Stimulated activated naive CD8-positive, alpha-beta T cell treated with anti-CD3 and anti-CD28 coated beads, Interleukin-15, Interleukin-2, amounts not matched to agents 100 ng/mL and 50 ng/mL, for 24 hours (primary cell): ENCODE measurements at regions not wholly inside any gene's neighbourhood (a gene's known extent, or its start where the extent isn't known, plus 50 kb on each side); places are given as distances from the start of the nearest gene placed in this dataset.

ENCODE experiments used
- H3K27ac Mint-ChIP-seq: one replicate; pipeline ENCODE4 v1.8.0; 2021; ENCODE audit warnings: mild to moderate bottlenecking, mixed read lengths
- H3K27me3 Mint-ChIP-seq: one replicate; pipeline ENCODE4 v1.8.0; 2021; ENCODE audit warnings: mixed read lengths
- H3K36me3 Mint-ChIP-seq: one replicate; pipeline ENCODE4 v1.8.0; 2021; ENCODE audit warnings: low read depth, mixed read lengths
- H3K4me1 Mint-ChIP-seq: one replicate; pipeline ENCODE4 v1.8.0; 2021; ENCODE audit warnings: low read depth, mixed read lengths
- H3K4me3 Mint-ChIP-seq: one replicate; pipeline ENCODE4 v1.8.0; 2021; ENCODE audit warnings: mild to moderate bottlenecking, mixed read lengths
- H3K9me3 Mint-ChIP-seq: one replicate; pipeline ENCODE4 v1.8.0; 2021; ENCODE audit warnings: mixed read lengths

DNA sequence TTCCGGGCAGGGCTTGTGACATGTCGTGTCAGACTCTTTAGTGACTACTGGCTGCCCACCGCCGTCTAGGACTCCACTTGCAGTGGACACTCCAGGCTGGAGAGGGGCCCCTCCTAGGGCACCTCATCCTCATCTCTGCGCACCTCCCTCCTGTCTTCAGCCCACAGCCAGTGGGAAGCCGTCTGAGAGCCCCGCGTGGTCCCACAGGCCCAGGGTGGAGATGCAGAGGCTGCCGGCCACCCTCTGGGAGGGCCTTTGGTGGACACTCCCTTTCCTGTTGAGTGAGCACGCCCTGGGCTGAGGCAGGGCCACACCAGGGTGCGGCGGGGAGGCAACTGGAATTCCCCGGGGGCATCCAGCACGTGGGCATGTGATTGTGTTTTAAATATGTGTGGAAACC is 80.5 kb downstream of the IRX2 start:
- H3K4me3 Mint-ChIP-seq = no peak overlapping the region
- no peaks in the 10 kb centered on the region for H3K27me3 Mint-ChIP-seq
- H3K36me3 Mint-ChIP-seq = no peaks in the 10 kb centered on the region

GRCh38 chr5:2669913-2670312 is 81.6 kb downstream of the IRX2 start:
- no peaks in the 10 kb centered on the region for H3K4me1 Mint-ChIP-seq
- no peak overlapping the region for H3K4me3 Mint-ChIP-seq
- peaks cover 3% of the 10 kb centered on the region for H3K9me3 Mint-ChIP-seq
- no peaks in the 10 kb centered on the region for H3K27me3 Mint-ChIP-seq
- H3K36me3 Mint-ChIP-seq = no peaks in the 10 kb centered on the region
- no peak overlapping the region for H3K27ac Mint-ChIP-seq

More for the DNA sequence above, 80.5 kb downstream of the IRX2 start:
- peaks cover 3% of the 10 kb centered on the region for H3K9me3 Mint-ChIP-seq
- no peaks in the 10 kb centered on the region for H3K4me1 Mint-ChIP-seq
- H3K27ac Mint-ChIP-seq = no peak overlapping the region

DNA sequence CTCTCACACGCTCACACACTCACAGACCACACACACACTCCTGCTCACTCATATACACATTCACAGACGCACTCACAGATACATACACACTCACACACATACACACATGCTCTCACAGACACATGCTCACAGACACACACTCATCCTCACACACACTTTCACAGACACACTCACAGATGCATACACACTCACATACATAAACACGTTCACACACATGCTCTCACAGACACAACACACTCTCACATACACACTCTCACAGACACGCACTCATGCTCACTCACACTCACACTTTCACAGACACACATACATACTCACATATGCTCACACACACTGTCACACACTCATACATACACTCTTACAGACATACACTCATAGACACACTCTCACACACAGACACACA is 82.2 kb downstream of the IRX2 start:
- no peak overlapping the region for H3K27ac Mint-ChIP-seq
- H3K4me1 Mint-ChIP-seq = no peaks in the 10 kb centered on the region
- no peaks in the 10 kb centered on the region for H3K27me3 Mint-ChIP-seq
- H3K9me3 Mint-ChIP-seq = peaks cover 1% of the 10 kb centered on the region
- H3K4me3 Mint-ChIP-seq = no peak overlapping the region
- no peaks in the 10 kb centered on the region for H3K36me3 Mint-ChIP-seq

- no peak overlapping the region for H3K27ac Mint-ChIP-seq
- no peaks in the 10 kb centered on the region for H3K36me3 Mint-ChIP-seq
- no peaks in the 10 kb centered on the region for H3K9me3 Mint-ChIP-seq
- no peaks in the 10 kb centered on the region for H3K4me1 Mint-ChIP-seq
- H3K27me3 Mint-ChIP-seq = no peaks in the 10 kb centered on the region
- no peak overlapping the region for H3K4me3 Mint-ChIP-seq
These were observed 85.4 kb downstream of the IRX2 start for GRCh38 chr5:2666081-2666480.

- peaks cover 3% of the 10 kb centered on the region for H3K27me3 Mint-ChIP-seq
- no peaks in the 10 kb centered on the region for H3K4me1 Mint-ChIP-seq
- no peaks in the 10 kb centered on the region for H3K36me3 Mint-ChIP-seq
- H3K27ac Mint-ChIP-seq = no peak overlapping the region
- no peaks in the 10 kb centered on the region for H3K9me3 Mint-ChIP-seq
- no peak overlapping the region for H3K4me3 Mint-ChIP-seq
These were observed 88.0 kb downstream of the IRX2 start for GRCh38 chr5:2663489-2663888.

- Mint-ChIP-seq H3K27ac (no peak overlapping the region), H3K27me3 (peaks cover 7% of the 10 kb centered on the region), H3K9me3 (no peaks in the 10 kb centered on the region), H3K4me3 (no peak overlapping the region), H3K4me1 (no peaks in the 10 kb centered on the region), H3K36me3 (no peaks in the 10 kb centered on the region)
These were observed 91.2 kb downstream of the IRX2 start for GRCh38 chr5:2660315-2660714.

GRCh38 chr5:2658881-2659470 is 92.5 kb downstream of the IRX2 start:
- H3K27me3 Mint-ChIP-seq = peaks cover 7% of the 10 kb centered on the region
- H3K36me3 Mint-ChIP-seq = no peaks in the 10 kb centered on the region
- H3K9me3 Mint-ChIP-seq = no peaks in the 10 kb centered on the region
- H3K4me3 Mint-ChIP-seq = no peak overlapping the region
- no peaks in the 10 kb centered on the region for H3K4me1 Mint-ChIP-seq
- H3K27ac Mint-ChIP-seq = no peak overlapping the region

DNA sequence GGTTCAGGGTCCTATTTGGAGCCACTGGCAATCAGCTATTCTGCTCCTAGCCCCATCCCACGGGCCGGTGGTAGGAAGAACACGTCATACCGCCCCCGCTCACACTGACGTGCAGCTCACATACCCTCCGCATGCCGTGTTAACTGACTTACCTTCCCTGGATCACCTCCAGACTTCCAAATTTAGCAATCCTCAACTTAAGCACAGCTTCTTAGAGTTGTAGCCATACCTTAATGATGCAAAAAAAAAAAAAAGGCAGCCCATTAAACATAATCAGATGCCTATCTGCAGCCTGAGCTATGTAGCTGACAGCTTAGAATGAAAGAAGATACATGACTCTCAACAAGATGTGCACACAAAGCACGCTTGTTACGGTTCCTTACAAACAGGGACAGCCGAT is 93.0 kb downstream of the IRX2 start:
- no peaks in the 10 kb centered on the region for H3K36me3 Mint-ChIP-seq
- H3K4me1 Mint-ChIP-seq = no peaks in the 10 kb centered on the region
- H3K9me3 Mint-ChIP-seq = no peaks in the 10 kb centered on the region
- H3K27me3 Mint-ChIP-seq = peaks cover 7% of the 10 kb centered on the region
- H3K27ac Mint-ChIP-seq = no peak overlapping the region
- no peak overlapping the region for H3K4me3 Mint-ChIP-seq

DNA sequence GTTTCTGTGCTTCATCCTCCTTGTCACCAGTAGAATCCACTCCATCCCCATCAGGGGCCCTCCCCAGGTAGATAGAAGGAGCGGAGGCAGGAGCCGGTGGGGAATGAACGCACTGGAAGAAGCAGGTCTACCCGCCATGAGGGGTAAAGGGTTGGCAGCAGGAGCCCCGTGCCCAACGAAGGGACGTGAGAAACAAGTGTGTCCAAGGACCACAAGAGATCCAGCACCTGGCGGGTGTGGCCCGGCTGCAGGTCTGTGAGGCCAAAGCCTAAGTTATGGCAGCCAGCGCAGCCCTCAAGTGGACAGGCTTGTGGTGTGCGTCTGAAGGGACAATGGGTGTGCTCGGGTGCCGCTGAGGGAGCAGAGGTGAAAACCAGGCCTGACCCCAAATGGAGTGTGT is 94.3 kb downstream of the IRX2 start:
- H3K4me1 Mint-ChIP-seq = no peaks in the 10 kb centered on the region
- no peaks in the 10 kb centered on the region for H3K36me3 Mint-ChIP-seq
- H3K27me3 Mint-ChIP-seq = peaks cover 7% of the 10 kb centered on the region
- H3K27ac Mint-ChIP-seq = no peak overlapping the region
- H3K4me3 Mint-ChIP-seq = no peak overlapping the region
- H3K9me3 Mint-ChIP-seq = no peaks in the 10 kb centered on the region

GRCh38 chr5:2656206-2656605 is 95.3 kb downstream of the IRX2 start:
- no peak overlapping the region for H3K27ac Mint-ChIP-seq
- H3K36me3 Mint-ChIP-seq = no peaks in the 10 kb centered on the region
- H3K9me3 Mint-ChIP-seq = no peaks in the 10 kb centered on the region
- H3K27me3 Mint-ChIP-seq = peaks cover 7% of the 10 kb centered on the region
- no peaks in the 10 kb centered on the region for H3K4me1 Mint-ChIP-seq
- no peak overlapping the region for H3K4me3 Mint-ChIP-seq

GRCh38 chr5:2653991-2654390 is 97.5 kb downstream of the IRX2 start:
- Mint-ChIP-seq H3K27me3 (peaks cover 7% of the 10 kb centered on the region), H3K4me1 (no peaks in the 10 kb centered on the region), H3K27ac (no peak overlapping the region), H3K4me3 (no peak overlapping the region), H3K9me3 (no peaks in the 10 kb centered on the region), H3K36me3 (no peaks in the 10 kb centered on the region)

GRCh38 chr5:2651116-2651515 is 100.4 kb downstream of the IRX2 start:
- H3K27ac Mint-ChIP-seq = no peak overlapping the region
- no peaks in the 10 kb centered on the region for H3K4me1 Mint-ChIP-seq
- no peaks in the 10 kb centered on the region for H3K27me3 Mint-ChIP-seq
- H3K36me3 Mint-ChIP-seq = no peaks in the 10 kb centered on the region
- no peak overlapping the region for H3K4me3 Mint-ChIP-seq
- no peaks in the 10 kb centered on the region for H3K9me3 Mint-ChIP-seq

DNA sequence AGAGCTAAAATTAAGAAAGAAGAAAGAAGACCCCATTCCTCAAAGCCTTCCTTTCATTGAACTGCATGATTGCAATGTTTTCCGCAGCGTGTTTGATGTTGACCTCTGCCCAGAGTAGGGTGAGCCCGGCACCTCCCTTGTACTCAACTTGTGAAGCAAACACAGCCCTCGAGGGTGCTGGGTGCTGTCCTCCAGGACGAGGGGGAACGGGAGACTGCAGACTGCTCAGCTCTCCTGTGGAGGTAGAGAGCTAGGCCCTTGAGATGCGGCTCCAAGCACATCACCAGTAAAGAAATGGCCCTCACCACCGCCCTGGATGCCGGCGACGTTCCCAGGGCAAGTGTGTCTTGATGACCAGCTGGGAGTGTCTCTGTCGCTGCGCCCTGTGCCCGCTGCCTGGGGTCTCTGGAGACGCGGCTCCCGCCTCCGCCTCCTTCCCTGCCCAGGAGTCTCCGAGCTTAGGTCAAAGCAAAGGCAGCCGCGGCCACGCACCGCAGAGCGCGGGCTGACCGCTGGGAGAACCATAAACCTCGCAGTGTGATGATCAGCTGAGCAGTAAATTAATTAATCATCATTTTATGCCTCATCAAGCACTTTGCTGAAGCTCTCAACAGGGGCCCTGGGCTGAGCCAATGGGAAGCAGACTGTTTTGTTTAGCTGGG is 108.7 kb downstream of the IRX2 start:
- no peaks in the 10 kb centered on the region for H3K4me1 Mint-ChIP-seq
- H3K27ac Mint-ChIP-seq = no peak overlapping the region

DNA sequence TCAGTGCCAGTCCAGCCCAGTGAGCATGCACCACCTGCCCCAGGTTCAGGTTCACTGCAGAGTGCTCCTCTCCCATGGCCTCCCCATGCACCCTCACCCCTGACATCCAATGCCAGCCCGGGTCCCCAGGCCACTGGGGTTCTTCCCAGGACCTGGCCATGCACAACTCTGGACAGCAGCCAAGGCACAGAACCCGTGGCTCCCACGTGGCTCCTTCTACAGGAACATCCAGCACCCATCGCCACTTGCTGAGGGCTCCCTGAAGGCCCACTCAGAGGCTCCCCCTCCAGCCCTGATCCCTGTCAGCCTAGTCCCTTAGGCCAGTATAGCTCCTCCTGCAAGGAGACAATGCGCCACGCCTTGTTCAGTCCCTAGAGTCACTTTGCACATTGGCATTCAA is 110.8 kb downstream of the IRX2 start:
- H3K27ac Mint-ChIP-seq = no peak overlapping the region
- H3K4me1 Mint-ChIP-seq = no peaks in the 10 kb centered on the region
- H3K27me3 Mint-ChIP-seq = no peaks in the 10 kb centered on the region
- H3K9me3 Mint-ChIP-seq = no peaks in the 10 kb centered on the region
- H3K4me3 Mint-ChIP-seq = no peak overlapping the region
- no peaks in the 10 kb centered on the region for H3K36me3 Mint-ChIP-seq

More for the DNA sequence above, 108.7 kb downstream of the IRX2 start:
- Mint-ChIP-seq H3K27me3 (no peaks in the 10 kb centered on the region), H3K36me3 (no peaks in the 10 kb centered on the region), H3K4me3 (no peak overlapping the region), H3K9me3 (no peaks in the 10 kb centered on the region)

DNA sequence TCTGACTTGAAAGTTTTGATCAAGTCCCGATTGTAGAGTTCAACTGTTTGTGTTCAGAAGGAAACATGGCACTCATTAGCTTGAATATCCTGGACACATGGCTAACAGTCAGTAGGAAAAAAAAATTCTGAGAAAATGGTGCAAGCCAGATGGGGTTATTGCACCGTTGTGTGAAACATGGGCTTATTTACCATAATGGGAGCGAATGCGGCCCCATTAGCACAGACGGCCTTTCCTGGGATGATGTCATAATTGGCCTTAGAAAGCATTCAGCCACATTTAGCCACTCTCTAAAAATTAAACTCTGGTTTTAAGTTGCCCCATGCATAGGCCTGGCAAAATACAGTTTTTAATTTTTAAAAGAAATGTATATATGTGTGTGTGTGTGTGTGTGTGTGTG is 112.1 kb downstream of the IRX2 start:
- Mint-ChIP-seq H3K4me3 (no peak overlapping the region), H3K36me3 (no peaks in the 10 kb centered on the region), H3K27me3 (peaks cover 3% of the 10 kb centered on the region), H3K4me1 (no peaks in the 10 kb centered on the region), H3K9me3 (no peaks in the 10 kb centered on the region), H3K27ac (no peak overlapping the region)
